ENCODE measurements at regions not wholly inside any gene's neighbourhood (a gene's known extent, or its start where the extent isn't known, plus 50 kb on each side); places are given as distances from the start of the nearest gene placed in this dataset.

DNA sequence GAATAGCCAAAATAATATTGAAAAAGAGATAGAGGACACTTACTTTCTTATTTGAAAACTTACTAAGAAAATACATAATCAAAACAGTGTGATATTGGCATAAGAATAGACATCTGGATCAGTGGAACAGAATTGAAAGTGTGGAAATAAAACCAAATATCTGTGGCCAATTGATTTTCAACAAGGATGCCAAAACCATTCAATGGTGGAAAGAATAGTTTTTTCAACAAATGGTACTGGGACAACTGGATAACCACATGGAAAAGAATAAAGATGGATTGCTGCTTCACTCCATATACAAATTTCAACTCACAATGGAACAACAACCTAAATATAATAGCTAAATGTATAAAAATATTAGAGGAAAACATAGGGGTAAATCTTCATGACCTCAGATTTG, 152.5 kb upstream of the GPR149 start:
- H3K27ac ChIP-seq, result no peak overlapping the region
- no peaks in the 10 kb centered on the region for H3K27me3 ChIP-seq
- H3K4me1 ChIP-seq, result no peaks in the 10 kb centered on the region
- H3K4me3 ChIP-seq, result no peak overlapping the region
- no peaks in the 10 kb centered on the region for H3K36me3 ChIP-seq
- no peaks in the 10 kb centered on the region for H3K9me3 ChIP-seq (replicated peaks in 1 of 11)
- no peak overlapping the region for H3K9ac ChIP-seq
- no peak for TF ChIP-seq Cebpa-rat (IDR thresholded peaks at IDR 0.05)
- H4K20me1 ChIP-seq, result no peaks in the 10 kb centered on the region
- H3K4me2 ChIP-seq, result no peak overlapping the region

DNA sequence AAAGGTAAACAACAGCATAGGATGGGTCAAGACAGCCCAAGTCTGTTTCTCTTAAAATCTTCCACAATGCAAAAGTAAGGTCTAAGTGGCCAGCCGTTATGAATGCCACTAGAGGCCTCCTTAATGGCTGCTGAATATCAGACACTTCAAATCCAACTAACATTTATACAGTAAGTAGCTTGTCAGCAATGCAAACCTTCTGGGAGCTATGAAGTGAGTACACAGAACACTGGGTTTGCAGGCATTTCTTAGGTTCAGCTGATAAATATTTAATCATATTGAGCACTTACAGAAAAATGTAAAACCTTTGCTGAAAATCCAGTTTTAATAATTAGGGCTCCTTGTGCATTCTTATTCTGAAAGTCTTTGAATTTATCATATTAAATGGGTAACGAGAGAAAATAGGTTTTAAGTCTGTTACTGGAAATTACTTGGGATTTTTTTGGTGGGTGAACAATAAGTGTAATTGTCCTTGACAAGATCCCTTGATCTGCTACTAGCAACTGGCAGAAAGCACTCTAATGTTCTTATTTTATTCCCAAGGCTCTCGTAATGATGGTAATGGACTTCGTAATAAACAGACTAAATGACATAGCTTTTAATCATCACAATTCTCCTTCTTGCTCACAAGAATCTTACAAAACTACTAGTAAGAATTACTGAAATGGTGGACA, 141.7 kb upstream of the GPR149 start:
- H3K36me3 ChIP-seq, result no peaks in the 10 kb centered on the region
- no peak for TF ChIP-seq Cebpa-rat (IDR thresholded peaks at IDR 0.05)
- no peak overlapping the region for H3K4me3 ChIP-seq
- H3K4me2 ChIP-seq, result no peak overlapping the region
- H3K4me1 ChIP-seq, result no peaks in the 10 kb centered on the region
- peaks cover 0 to 31% (median 13%) of the 10 kb centered on the region in 11 experiments; a peak in 14 of 22 replicates for H3K9me3 ChIP-seq (replicated peaks in 1 of 11)
- H3K9ac ChIP-seq, result no peak overlapping the region
- H3K27me3 ChIP-seq, result no peaks in the 10 kb centered on the region
- H4K20me1 ChIP-seq, result no peaks in the 10 kb centered on the region
- no peak overlapping the region for H3K27ac ChIP-seq

DNA sequence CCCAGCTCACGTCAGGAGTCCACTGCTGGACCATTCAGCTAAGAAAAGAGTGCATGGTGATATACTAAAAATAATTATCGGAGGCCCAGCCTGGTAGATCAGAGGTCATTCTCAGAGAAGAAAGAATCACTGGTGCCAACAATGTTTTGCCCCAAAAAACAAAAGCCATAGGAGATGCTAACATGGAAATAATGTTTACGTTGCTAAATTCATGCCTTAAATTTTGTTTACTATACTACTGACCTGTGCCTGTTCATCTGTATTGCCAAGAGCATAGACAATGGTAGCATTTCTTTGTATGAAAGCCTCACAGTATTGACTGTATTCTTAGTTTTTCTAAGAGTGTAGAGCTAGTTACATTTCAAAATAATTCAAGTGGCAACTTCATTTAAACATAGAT, 138.1 kb upstream of the GPR149 start:
- Histone ChIP-seq H3K4me2 (no peak overlapping the region), H3K27ac (no peak overlapping the region), H3K4me3 (no peak overlapping the region), H4K20me1 (no peaks in the 10 kb centered on the region), H3K4me1 (no peaks in the 10 kb centered on the region), H3K36me3 (no peaks in the 10 kb centered on the region), H3K9ac (no peak overlapping the region), H3K27me3 (no peaks in the 10 kb centered on the region), H3K9me3 (replicated peaks in 1 of 11) (peaks cover 0 to under 1% (median 0%) of the 10 kb centered on the region in 11 experiments; a peak in 1 of 22 replicates)
- TF ChIP-seq Cebpa-rat (IDR thresholded peaks at IDR 0.05), result no peak

DNA sequence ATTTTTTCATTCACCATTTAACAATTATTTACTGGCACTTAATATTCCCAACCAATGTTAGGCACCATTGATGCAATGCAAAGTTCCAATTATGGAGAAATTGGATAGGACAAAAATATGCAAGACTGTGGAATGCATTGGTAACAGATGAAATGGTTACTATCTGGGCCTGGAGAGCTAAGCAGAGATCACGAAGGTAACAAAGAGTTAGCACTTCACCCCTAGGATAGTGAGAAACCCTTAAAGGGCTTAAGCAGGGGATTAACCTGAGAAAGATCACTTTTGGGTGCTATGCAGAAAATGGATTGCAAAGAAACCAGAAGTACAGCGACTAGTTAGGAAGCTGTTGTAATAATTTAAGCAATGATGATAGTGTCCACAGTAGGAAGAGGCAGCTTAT, 129.6 kb upstream of the GPR149 start:
- Histone ChIP-seq H3K9me3 (replicated peaks in 1 of 11) (no peaks in the 10 kb centered on the region), H3K4me2 (no peak overlapping the region), H3K4me3 (no peak overlapping the region), H3K27me3 (no peaks in the 10 kb centered on the region), H3K27ac (no peak overlapping the region), H3K4me1 (no peaks in the 10 kb centered on the region), H3K36me3 (no peaks in the 10 kb centered on the region), H3K9ac (no peak overlapping the region), H4K20me1 (no peaks in the 10 kb centered on the region)
- TF ChIP-seq Cebpa-rat (IDR thresholded peaks at IDR 0.05), result no peak

DNA sequence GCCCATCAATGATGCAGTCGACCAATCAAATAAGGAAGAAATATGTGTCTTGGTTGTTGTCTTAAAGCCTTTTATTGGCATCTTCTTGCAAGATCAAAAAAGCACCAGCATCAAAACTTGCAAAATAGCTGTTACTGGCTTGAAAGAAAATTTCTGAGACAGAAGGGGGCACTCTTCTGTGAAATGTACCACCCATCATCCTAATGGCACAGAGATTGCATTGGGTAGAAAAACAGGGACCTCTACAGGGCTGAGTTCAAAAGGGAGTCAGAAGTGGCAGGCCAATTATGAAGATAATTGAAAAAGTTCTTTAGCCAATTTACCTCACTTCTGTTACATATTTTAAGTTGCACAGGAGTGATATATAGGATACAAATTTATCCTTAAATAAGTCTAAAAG, 122.3 kb upstream of the GPR149 start:
- no peak for TF ChIP-seq Cebpa-rat (IDR thresholded peaks at IDR 0.05)
- no peak overlapping the region for H3K9ac ChIP-seq
- no peaks in the 10 kb centered on the region for H3K27me3 ChIP-seq
- H3K4me1 ChIP-seq, result no peaks in the 10 kb centered on the region
- H3K27ac ChIP-seq, result no peak overlapping the region
- H4K20me1 ChIP-seq, result no peaks in the 10 kb centered on the region
- no peaks in the 10 kb centered on the region for H3K36me3 ChIP-seq
- no peak overlapping the region for H3K4me3 ChIP-seq
- H3K4me2 ChIP-seq, result no peak overlapping the region
- H3K9me3 ChIP-seq (replicated peaks in 1 of 11), result no peaks in the 10 kb centered on the region

DNA sequence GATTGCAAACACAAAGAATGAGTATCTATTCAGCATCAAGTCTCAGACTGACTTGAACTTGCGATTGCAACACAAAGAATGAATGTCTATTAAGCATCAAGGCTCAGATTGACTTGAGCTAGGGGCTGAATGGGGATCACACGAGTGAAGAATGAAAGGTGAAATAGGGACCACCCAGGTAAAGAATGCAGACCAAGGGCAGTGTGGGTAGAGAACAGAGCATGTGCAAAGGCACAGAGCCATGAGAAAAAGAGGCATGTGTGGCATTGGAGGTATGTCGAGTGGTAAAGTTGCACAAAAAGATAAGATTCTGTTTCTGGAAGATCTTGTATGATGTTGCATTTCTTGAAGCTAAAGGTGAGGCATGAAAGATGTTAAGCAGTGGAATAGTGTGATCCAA, 119.4 kb upstream of the GPR149 start:
- no peak for TF ChIP-seq Cebpa-rat (IDR thresholded peaks at IDR 0.05)
- H3K4me1 ChIP-seq, result no peaks in the 10 kb centered on the region
- no peak overlapping the region for H3K4me3 ChIP-seq
- H3K36me3 ChIP-seq, result no peaks in the 10 kb centered on the region
- H3K9me3 ChIP-seq (replicated peaks in 1 of 11), result no peaks in the 10 kb centered on the region
- H4K20me1 ChIP-seq, result no peaks in the 10 kb centered on the region
- H3K4me2 ChIP-seq, result no peak overlapping the region
- no peaks in the 10 kb centered on the region for H3K27me3 ChIP-seq
- H3K27ac ChIP-seq, result no peak overlapping the region
- H3K9ac ChIP-seq, result no peak overlapping the region

DNA sequence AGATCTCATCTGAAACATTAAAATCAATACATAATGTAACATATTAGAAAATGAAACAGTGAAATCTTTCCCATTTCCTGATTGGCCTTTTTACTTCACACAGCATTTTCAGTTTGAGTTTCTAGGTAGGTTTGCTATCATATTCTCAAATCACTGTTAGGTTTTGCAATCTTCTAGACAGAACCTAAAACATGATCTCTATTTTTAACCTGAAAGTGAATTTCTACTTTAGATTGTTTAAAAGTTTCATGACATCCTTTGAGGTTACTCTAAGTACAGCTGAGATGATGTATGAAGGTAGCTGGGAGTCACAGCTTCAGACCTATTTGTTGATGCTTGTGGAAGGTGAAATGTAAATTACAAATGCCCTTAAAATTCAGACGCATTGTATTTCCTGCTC, 118.4 kb upstream of the GPR149 start:
- Histone ChIP-seq H3K27ac (no peak overlapping the region), H3K9me3 (replicated peaks in 1 of 11) (no peaks in the 10 kb centered on the region), H3K36me3 (no peaks in the 10 kb centered on the region), H3K27me3 (no peaks in the 10 kb centered on the region), H4K20me1 (no peaks in the 10 kb centered on the region), H3K4me1 (no peaks in the 10 kb centered on the region), H3K4me2 (no peak overlapping the region), H3K4me3 (no peak overlapping the region), H3K9ac (no peak overlapping the region)
- no peak for TF ChIP-seq Cebpa-rat (IDR thresholded peaks at IDR 0.05)

DNA sequence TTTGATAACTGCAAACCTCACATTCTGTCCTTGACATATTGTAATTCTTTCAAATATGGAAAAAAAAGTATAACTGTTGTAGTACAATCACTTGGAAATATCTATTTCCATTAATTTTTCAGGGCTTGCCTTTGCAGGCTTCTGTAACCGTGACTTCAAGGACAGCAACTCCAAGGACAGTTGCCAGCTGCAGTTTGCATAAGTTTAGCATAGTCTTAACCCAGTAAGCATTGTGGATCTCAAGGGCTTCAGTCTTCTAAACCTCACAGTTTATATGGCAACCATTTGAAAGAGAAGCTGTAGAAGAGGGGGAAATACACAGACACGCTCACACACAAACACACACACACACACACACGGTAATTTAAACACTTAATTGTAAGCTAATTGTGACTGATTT, 112.8 kb upstream of the GPR149 start:
- Histone ChIP-seq H3K27ac (no peak overlapping the region), H3K4me2 (no peak overlapping the region)

DNA sequence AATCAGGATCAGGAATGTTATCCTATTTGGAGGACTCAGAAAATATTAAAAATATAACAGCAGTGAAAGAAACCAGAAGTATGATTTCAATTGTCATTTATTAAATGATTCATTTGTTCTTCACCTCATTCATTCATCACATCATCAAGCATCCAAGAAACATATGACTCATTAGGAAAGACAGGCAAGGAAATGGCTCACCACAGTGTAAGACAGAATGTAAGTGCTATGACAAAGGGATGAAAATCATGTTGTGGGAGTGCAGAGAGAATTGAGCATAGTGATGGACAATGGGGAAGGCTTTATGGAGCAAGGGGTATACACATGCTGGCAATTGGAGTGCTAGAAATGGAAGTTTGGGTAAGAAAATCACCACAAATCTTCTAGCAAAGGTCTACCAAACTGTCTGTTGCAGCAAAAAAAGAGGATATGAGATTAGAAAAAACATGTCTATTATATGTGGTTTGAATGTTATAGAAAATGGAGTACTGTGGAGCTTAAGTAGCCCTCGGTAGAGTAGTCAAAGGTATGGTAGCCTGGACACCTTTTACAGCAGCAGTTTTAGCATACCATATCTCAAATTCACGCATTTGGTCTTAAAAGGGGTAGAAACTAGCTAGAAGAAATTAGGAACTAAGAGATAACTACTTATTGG, 111.1 kb upstream of the GPR149 start:
- Histone ChIP-seq H3K4me3 (no peak overlapping the region), H3K27ac (no peak overlapping the region), H3K4me2 (no peak overlapping the region), H3K4me1 (peaks cover 0 to 20% (median 5%) of the 10 kb centered on the region in 10 experiments; a peak in 9 of 20 replicates), H3K36me3 (no peaks in the 10 kb centered on the region), H4K20me1 (no peaks in the 10 kb centered on the region), H3K27me3 (no peaks in the 10 kb centered on the region), H3K9me3 (replicated peaks in 1 of 11) (no peaks in the 10 kb centered on the region), H3K9ac (no peak overlapping the region)
- TF ChIP-seq Cebpa-rat (IDR thresholded peaks at IDR 0.05), result no peak

More for the DNA sequence above, 112.8 kb upstream of the GPR149 start:
- H3K4me1 ChIP-seq, result peaks cover 0 to 5% (median 0%) of the 10 kb centered on the region in 10 experiments; a peak in 1 of 20 replicates
- no peak overlapping the region for H3K9ac ChIP-seq
- no peaks in the 10 kb centered on the region for H3K27me3 ChIP-seq
- no peaks in the 10 kb centered on the region for H4K20me1 ChIP-seq
- H3K36me3 ChIP-seq, result no peaks in the 10 kb centered on the region
- no peak for TF ChIP-seq Cebpa-rat (IDR thresholded peaks at IDR 0.05)
- no peaks in the 10 kb centered on the region for H3K9me3 ChIP-seq (replicated peaks in 1 of 11)
- no peak overlapping the region for H3K4me3 ChIP-seq

Measured in BLaER1 treated with 17β-estradiol and CSF1 and Interleukin-3, amounts not matched to agents 10 nM and 100 nM (cell line).